GM21381 (cell line): ENCODE measurements at regions not wholly inside any gene's neighbourhood (a gene's known extent, or its start where the extent isn't known, plus 50 kb on each side); places are given as distances from the start of the nearest gene placed in this dataset.
A peak's percentile ranks its signal among the peaks of the same experiment; 100 is the strongest.
"Not testable (repeated sequence)": the region's sequence is repeated elsewhere in the genome, so short reads cannot be mapped to it uniquely, and the experiment has no call there.

ENCODE experiments used
- ATAC-seq: cut with Tn5 transposase; IDR thresholded peaks from one replicate; pipeline ENCODE4 v1.9.1; 2021; ENCODE audit warnings: mild to moderate bottlenecking, moderate library complexity; ENCODE audit not compliant: unreplicated experiment

DNA sequence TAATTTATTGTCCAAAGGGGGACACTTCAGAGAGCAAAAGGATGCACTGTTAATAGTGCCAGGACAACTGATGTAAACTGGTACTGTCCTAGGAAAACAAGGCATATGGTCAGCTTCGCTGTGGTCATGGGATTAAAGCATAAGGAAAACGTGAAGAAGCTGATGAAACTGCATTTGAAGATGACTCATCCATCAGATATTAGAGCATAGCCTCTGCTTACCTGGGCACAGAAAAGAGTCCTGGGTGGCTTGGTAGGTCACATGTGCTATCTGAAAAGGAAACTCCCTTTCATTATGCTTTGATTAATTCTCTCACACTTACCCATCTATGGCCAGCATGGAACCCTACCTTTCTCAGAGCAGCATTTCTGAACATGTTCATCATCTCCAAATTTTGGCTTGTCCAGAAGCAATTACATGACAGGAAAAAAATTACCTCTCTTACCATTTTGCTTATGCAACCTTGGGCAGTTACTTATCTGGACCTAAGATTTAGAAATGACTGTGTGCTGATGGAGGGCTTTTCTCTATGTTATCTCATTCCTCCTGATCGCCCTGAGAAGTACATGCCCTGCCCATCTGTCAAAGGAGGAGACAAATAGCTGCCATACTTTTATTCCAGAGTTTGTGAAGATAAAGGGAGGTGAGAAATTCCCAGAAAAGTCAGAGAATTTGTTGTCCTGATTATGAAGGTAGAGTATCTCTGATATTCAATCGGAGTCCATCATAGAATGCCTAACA, 275.3 kb upstream of the SLC14A2 start:
- no peak for ATAC-seq

DNA sequence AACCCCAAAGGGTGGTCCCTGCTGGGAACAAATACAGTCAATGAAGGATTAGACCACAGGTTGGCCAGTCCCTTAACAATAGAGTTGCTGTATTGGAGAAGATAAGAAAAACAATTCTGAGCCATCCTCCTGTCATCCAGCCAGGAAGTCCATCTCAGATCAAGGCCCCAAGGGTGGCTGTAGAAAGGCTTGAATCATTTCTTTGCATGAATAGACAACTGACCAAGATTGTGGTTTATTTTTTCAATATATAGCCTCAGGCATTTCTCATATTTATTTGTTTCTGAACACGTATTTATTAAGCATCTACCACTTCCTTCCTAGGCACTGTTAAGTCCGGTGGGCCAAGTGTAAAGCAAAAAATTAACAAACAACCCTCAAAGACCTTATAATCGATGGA, 274.4 kb upstream of the SLC14A2 start:
- ATAC-seq: no peak

GRCh38 chr18:45341454-45341853, 273.8 kb upstream of the SLC14A2 start:
- ATAC-seq: no peak

DNA sequence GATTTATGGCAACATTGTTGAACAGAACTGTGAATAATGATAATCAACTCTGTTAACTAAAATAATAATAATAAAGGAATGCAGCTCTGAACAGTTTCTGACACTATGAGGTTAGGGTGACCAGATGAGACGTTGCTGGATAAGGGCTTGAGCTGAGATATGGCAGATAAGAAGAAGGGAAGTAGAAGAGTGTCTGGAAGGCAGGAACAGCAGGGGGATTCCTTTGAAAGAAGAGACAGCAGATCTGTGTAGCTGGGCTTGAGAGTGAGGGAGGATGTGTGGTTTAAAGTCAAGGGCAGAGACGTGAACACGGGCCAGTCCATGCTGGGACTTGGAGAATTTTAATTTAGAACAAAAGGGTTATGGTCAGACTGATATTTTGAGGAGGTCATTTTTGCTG, 273.1 kb upstream of the SLC14A2 start:
- ATAC-seq: no peak

GRCh38 chr18:45342653-45343052, 272.6 kb upstream of the SLC14A2 start:
- ATAC-seq: no peak

- no peak for ATAC-seq
Measured at GRCh38 chr18:45343365-45343764, 271.9 kb upstream of the SLC14A2 start.

- ATAC-seq: not testable (repeated sequence)
Measured at GRCh38 chr18:45344680-45345079, 270.6 kb upstream of the SLC14A2 start.

- ATAC-seq: no peak
Measured at GRCh38 chr18:45349019-45349418, 266.3 kb upstream of the SLC14A2 start.

DNA sequence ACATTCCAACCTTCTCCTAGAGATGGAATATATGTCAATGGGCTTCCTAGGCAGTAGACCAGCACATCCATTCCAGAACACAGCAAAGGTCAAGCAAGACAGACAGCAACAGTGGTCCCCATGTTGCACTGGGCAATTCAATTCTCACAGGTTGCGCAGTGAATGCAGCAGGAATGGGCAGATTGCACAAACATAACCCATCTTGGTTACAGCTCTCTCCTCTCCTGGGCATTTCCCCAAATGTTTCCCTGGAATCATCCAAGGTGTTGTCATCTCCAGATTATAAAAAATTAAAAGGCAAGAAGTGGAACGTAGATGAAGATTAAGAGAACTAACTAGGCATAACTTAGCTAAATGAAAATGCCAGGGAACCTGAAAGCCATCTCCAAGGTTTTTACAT, 265.8 kb upstream of the SLC14A2 start:
- no peak for ATAC-seq

DNA sequence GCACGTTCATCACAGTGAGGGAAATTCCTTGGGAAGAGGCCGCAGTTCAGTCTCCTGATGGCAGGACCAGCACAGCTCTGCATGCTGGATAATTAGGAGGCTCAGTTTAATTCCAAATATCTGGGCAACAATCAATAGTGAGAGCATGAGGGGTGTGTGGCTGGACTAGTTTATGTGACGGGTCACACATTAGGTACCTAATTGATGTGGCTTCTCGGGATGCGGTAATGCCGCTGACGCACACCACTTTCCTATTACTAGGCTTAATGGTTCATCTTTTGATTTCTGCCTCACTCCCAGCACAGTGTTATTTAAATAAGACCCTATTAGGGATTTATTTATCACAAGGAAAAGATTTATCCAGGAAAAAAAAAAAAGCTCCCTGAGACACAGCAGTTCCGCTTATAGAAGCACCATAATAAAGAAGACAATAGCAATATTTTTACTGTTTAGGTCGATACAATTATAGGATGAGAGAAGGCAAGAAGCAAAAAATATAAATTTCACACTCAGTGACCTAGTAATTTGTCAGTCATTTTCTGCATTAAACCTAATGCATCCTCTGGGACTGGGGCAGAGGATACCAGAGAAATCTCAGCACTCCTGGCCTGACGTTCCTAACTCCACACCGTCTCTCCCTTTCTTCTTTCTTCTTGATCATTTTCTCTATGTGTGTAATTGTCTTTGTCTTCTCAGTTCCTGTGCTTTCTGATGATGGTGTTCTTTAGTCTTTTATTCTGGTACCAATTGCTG, 264.7 kb upstream of the SLC14A2 start:
- no peak for ATAC-seq

GRCh38 chr18:45352874-45353273, 262.4 kb upstream of the SLC14A2 start:
- no peak for ATAC-seq

- no peak for ATAC-seq
Measured at GRCh38 chr18:45353530-45353929, 261.7 kb upstream of the SLC14A2 start.

GRCh38 chr18:45355944-45356520, 259.2 kb upstream of the SLC14A2 start:
- peak; percentile 49 for ATAC-seq

DNA sequence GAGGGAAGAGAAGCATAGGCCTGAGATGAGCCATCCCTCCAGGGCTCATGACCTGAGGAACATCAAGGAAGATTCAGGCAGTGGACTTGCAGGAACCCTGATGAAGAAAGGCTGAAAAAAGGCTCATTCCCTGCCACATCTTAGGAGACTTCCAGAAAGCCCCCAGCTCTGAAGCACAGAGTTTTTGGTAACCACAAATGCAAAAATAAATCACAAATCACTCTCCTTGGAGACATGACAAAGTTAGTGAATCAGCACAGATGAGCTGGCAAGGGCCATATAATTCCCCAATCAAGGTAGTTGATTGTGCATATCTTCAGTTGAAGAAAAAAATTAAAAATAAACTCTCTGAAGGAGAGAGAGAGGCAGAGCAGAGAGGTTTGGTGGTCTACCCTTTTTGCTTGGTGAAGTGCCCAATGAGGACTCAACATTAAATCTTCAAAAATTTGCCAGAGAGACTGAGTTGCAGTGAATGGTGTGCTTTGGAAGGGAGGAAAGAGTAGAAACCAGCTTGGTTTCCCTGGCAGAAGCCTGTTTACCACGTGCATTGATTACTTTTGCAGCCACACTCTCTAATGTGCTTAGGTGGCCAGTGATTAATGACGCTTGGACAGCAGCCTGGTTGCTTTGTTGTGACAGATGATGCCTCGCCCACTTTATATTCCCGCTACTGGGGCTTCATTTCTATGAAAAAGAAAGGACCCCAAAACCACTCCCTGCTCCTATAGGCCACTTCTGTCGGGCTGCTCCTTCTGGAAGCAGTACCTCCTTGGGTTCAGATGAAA, 257.4 kb upstream of the SLC14A2 start:
- ATAC-seq: no peak

DNA sequence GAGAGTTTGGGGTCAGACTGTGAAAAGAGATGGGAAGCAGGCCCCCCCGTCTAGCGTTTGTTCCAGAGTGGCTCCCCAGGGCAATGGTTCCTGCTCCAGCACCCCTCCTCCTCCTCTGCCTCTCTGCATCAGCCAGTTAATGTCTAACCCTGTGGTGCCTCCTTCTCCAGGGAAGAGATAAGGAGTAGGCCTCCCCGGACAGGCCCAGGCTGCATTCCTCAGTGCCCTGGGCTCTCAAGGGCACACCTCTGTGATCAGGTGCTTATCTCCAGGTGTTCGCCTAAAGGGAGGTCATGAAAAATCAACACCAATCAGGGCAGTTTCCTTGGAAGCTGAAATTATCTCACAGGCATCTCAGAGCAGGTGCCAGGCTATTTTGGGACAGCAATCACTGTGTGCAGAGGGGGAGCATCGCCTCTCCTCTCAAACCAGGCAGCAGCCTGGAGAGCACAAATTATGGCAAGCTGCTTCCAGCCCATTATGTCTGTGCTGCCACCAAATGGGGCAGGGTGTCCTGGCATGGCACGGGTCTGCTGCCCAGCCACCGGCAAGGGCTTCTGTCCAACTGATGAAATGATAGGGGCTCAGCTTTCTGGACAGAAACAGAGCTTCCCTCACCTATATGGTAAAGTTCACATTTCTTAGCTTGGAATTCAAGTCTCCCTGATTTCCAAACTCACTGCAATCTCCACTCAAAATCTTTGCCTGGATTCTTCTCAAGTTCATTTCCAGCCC, 255.8 kb upstream of the SLC14A2 start:
- no peak for ATAC-seq

DNA sequence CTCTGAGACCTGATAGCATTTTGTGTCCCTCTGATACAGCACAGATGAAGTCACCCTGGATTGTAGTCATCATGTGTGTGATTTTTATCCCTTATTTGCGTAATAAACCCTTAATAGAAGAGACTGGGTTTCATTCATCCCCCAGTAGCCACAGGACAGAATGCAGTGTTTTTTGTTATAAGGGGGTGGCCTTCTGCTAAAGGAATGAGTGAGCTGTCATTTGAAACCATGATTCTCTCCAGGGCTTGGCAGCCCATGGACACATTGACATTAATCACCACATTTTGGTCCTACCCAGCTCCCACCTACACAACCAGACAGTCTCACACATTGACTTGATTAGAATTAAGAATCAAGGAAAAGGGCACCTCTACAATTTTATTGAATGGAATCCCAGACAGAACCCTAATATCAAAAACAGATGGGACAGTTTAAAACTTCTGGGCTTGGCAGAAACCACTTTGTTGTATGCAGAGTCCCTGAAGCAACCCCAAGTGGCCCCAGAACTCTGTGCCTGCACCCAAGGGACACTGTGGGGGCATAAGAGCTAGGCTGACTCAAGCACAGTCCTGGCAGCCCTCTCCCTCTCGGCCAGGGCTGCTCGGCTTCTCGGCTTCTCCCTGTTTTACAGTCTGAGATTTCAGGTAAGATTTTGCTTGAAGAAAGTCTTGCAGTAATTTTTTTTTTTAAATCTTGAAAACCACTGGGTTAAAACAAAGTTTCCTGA, 254.0 kb upstream of the SLC14A2 start:
- ATAC-seq: no peak

- ATAC-seq: no peak
Measured at GRCh38 chr18:45363196-45363595, 252.1 kb upstream of the SLC14A2 start.

DNA sequence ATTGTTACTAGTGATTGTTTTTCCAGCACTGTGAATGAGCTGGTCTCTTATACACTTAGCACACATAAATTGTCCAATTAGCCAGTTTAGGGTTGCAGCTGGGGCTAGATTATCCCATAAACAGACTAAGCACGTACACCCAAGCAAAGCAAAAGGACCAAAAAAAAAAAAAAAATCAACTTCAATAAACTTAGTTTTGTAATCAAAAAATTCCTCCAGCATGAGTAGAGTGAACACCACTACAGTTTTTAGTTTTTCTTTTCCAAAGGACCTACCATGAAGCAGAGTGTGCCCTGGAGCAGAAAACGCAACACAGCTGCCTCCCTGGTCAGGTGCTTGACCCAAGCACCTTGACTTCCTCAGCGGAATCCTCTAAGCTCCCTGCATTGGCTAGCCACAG, 249.4 kb upstream of the SLC14A2 start:
- no peak for ATAC-seq

- ATAC-seq: no peak
Measured at GRCh38 chr18:45370255-45371010, 244.8 kb upstream of the SLC14A2 start.
